Nephron progenitor cell (in vitro differentiated cells): ENCODE measurements at regions not wholly inside any gene's neighbourhood (a gene's known extent, or its start where the extent isn't known, plus 50 kb on each side); places are given as distances from the start of the nearest gene placed in this dataset.

Experiments
- DNase-seq: peaks from one replicate; pipeline ENCODE4 v3.0.0; 2021
- H3K27ac Mint-ChIP-seq: 2 replicates; pipeline ENCODE4 v1.8.0; 2021; ENCODE audit warnings: mild to moderate bottlenecking, moderate library complexity, mixed read lengths
- H3K27me3 Mint-ChIP-seq: 2 replicates; pipeline ENCODE4 v1.8.0; 2021; ENCODE audit warnings: mild to moderate bottlenecking, low read depth, mixed read lengths; ENCODE audit not compliant: poor library complexity
- H3K36me3 Mint-ChIP-seq: 2 replicates; pipeline ENCODE4 v1.8.0; 2021; ENCODE audit warnings: low read depth, mixed read lengths
- H3K4me1 Mint-ChIP-seq: 2 replicates; pipeline ENCODE4 v1.8.0; 2021; ENCODE audit warnings: mixed read lengths
- H3K4me3 Mint-ChIP-seq: 2 replicates; pipeline ENCODE4 v1.8.0; 2021; ENCODE audit warnings: mild to moderate bottlenecking, moderate library complexity, mixed read lengths
- H3K9me3 Mint-ChIP-seq: 2 replicates; pipeline ENCODE4 v1.8.0; 2021; ENCODE audit warnings: mild to moderate bottlenecking, moderate library complexity, mixed read lengths
- TF ChIP-seq, protein P1 (sequence below): fragments of 200-600 bp; sonication (generic); IDR thresholded peaks from 2 replicates; pipeline ENCODE4 v1.5.0; 2021; ENCODE audit warnings: antibody characterized with exemption

DNA sequence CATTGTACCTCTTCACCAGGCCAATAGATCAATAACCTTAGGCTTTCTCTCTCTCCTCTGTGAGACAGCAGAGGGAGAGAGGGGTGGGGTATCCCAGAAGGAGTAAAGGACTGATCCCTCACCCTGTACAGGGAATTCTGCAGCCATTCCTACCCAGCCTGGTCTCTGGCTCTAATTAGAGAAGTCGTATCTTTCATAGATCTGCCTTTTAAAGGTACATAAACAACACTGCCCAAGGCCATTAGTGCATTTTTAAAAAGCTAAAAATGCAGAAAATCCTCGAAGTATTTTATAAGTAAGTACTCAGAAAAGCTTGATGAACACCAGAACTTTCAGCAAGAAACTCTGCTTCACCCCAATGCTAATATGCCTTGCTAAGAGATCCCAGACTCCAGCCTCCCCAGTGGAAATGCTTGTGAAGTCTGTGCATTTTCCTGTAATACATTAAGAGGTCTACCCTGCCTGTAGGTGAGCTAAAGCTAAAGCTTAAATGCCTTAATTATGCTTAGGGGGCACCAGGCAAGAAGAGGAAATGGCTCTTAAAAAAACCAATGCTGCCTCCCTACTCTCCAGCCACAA is 200.0 kb upstream of the ANKRD55 start:
- Mint-ChIP-seq H3K27me3 (peaks cover 6% of the 10 kb centered on the region), H3K9me3 (peaks cover 18% of the 10 kb centered on the region), H3K4me3 (no peak overlapping the region), H3K4me1 (peaks cover 7% of the 10 kb centered on the region), H3K27ac (no peak overlapping the region), H3K36me3 (no peaks in the 10 kb centered on the region)
- no peak for DNase-seq
- TF ChIP-seq, protein P1, sequence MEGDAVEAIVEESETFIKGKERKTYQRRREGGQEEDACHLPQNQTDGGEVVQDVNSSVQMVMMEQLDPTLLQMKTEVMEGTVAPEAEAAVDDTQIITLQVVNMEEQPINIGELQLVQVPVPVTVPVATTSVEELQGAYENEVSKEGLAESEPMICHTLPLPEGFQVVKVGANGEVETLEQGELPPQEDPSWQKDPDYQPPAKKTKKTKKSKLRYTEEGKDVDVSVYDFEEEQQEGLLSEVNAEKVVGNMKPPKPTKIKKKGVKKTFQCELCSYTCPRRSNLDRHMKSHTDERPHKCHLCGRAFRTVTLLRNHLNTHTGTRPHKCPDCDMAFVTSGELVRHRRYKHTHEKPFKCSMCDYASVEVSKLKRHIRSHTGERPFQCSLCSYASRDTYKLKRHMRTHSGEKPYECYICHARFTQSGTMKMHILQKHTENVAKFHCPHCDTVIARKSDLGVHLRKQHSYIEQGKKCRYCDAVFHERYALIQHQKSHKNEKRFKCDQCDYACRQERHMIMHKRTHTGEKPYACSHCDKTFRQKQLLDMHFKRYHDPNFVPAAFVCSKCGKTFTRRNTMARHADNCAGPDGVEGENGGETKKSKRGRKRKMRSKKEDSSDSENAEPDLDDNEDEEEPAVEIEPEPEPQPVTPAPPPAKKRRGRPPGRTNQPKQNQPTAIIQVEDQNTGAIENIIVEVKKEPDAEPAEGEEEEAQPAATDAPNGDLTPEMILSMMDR = no peak

DNA sequence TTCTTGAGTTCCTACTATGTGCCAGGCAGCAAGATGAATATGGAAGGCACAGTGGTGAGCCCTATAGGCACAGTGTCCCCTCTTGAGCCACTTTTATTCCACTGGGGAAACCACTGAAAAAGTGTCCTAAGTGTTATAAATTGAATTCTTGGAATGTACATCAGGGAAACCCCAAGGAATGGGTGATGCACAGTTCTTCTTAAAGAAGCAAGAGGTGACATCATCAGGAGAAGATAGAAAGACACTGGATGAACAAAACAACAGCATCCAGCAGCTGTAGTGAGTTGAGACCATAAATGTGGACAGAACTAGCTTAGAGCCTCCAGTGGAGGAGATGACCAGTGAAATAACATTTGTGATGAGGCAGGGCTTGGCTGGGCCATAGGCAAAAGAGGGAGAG is 199.2 kb upstream of the ANKRD55 start:
- Mint-ChIP-seq H3K9me3 (peaks cover 22% of the 10 kb centered on the region), H3K4me3 (no peak overlapping the region), H3K36me3 (no peaks in the 10 kb centered on the region), H3K27ac (no peak overlapping the region), H3K4me1 (peaks cover 7% of the 10 kb centered on the region), H3K27me3 (peaks cover 10% of the 10 kb centered on the region)
- no peak for DNase-seq
- TF ChIP-seq, protein P1 = no peak

DNA sequence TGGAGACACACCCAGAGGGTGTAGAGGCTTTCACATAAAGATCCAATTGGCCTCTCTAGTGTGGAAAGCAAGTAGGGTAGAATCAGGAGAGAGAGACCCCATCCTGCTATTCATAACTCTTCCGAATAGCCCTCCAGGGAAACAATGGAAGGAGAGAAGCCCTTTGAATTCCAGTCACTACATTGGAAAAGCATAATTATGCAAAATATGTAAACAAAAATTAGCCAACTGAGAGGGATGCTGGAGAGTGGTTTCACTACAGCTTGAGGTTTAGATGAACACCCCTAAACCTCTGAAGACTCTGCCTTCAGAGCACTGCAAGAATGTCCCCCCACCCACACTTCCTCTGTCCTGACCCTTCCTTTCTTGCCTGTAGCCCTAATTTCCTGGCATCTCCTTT is 197.3 kb upstream of the ANKRD55 start:
- H3K36me3 Mint-ChIP-seq = no peaks in the 10 kb centered on the region
- peaks cover 9% of the 10 kb centered on the region for H3K27me3 Mint-ChIP-seq
- H3K9me3 Mint-ChIP-seq = peaks cover 24% of the 10 kb centered on the region
- H3K4me3 Mint-ChIP-seq = no peak overlapping the region
- DNase-seq = no peak
- H3K27ac Mint-ChIP-seq = no peak overlapping the region
- H3K4me1 Mint-ChIP-seq = peaks cover 7% of the 10 kb centered on the region
- TF ChIP-seq, protein P1 = no peak

DNA sequence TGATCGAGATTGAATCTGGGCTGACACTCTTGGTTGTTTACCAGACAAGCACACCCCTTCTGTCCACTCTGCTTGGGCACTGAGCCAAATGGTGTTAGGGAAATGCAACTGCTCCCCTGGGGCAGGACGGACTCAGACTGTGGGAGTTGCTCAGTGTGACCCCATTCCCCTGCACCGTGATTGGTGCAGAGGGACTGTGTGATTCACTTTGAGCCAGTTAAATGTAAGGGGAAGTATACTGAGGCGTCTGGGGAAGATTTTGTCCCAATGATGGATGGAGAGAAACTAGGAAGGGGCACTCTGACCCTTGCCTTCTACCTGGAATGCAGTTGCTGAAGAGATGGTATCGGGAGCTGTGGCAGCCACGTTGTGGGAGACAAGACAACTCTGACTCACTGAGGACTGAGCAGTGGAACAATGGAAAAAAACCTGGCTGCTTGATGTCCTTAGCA is 196.0 kb upstream of the ANKRD55 start:
- peaks cover 14% of the 10 kb centered on the region for H3K27me3 Mint-ChIP-seq
- H3K4me3 Mint-ChIP-seq = no peak overlapping the region
- peak overlapping the region; percentile 60 for H3K27ac Mint-ChIP-seq
- TF ChIP-seq, protein P1 = no peak
- H3K9me3 Mint-ChIP-seq = peaks cover 32% of the 10 kb centered on the region
- H3K36me3 Mint-ChIP-seq = no peaks in the 10 kb centered on the region
- no peak for DNase-seq
- peaks cover 7% of the 10 kb centered on the region for H3K4me1 Mint-ChIP-seq

DNA sequence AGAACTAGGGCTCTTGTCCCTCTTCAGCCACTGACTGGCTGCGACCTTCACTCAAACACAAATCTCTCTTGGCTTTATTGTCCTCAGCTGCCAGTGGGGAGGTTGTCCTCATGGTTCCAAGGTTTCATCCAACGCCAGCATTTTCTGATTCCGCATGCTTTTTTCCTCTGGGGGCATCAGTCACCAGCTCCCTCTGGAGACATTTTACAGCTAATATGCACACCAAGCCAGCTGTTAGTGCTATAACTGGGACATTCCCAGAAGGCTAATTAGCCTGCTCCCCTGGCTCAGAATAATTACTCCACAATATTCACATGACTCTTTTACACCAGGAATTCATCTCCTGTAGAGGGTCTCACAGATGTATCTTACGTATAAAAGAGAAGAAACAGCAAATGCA is 193.6 kb upstream of the ANKRD55 start:
- H3K9me3 Mint-ChIP-seq = peaks cover 26% of the 10 kb centered on the region
- H3K4me3 Mint-ChIP-seq = no peak overlapping the region
- H3K36me3 Mint-ChIP-seq = no peaks in the 10 kb centered on the region
- H3K27me3 Mint-ChIP-seq = peaks cover 11% of the 10 kb centered on the region
- peaks cover 7% of the 10 kb centered on the region for H3K4me1 Mint-ChIP-seq
- DNase-seq = no peak
- TF ChIP-seq, protein P1 = no peak
- no peak overlapping the region for H3K27ac Mint-ChIP-seq

DNA sequence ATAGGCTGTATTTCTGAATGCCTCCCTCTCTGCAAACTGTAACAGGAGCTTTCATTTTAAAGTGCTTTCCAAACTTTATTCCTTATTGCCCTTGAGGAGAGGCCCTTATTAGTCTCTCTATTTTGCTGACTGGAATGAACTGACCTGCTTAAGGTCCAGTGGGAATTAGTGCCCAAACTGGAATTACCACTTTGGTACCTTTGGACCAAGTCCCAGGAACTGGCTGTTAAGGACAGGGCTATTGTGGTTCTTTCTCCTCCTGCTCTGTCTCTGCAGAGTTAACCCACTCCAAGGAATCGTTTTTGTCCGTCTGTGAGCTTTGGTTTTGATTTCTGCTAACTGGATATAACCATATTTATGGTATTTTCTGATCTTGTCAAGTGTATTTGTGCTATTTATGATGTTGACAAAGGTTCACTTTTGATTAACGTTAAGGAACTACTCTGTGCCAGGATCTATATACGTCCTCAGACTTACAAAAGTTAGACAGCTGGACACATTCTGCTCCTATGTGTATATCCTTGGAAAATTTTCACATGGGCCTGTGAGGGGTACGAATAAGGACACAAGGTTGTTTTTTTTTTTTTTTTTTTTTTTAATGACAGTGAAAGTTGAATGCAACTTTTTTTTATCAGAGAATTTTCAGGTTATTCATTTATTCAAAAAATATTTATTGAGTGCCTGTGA is 189.1 kb upstream of the ANKRD55 start:
- DNase-seq = no peak
- Mint-ChIP-seq H3K4me1 (no peaks in the 10 kb centered on the region), H3K9me3 (peaks cover 59% of the 10 kb centered on the region), H3K27ac (no peak overlapping the region), H3K4me3 (no peak overlapping the region), H3K36me3 (peaks cover 7% of the 10 kb centered on the region), H3K27me3 (peaks cover 13% of the 10 kb centered on the region)
- TF ChIP-seq, protein P1 = no peak
